Urothelium cell line (cell line): ENCODE measurements at regions not wholly inside any gene's neighbourhood (a gene's known extent, or its start where the extent isn't known, plus 50 kb on each side); places are given as distances from the start of the nearest gene placed in this dataset.

Source experiments
- DNase-seq: peaks from one replicate; pipeline ENCODE4 v3.0.0; 2011; ENCODE audit warnings: low spot score, mixed read lengths
- FAIRE-seq: peaks from 2 replicates; lab custom pipeline; 2011; peaks lifted over from hg19 to GRCh38; lab: Jason Lieb, UNC

- no peak for FAIRE-seq
Observed at GRCh38 chr11:69427337-69427736, 54.1 kb upstream of the LINC01488 start.

GRCh38 chr11:69427906-69428880 lies 53.3 kb upstream of the LINC01488 start:
- no peak for DNase-seq
- no peak for FAIRE-seq

More at GRCh38 chr11:69427337-69427736, 54.1 kb upstream of the LINC01488 start:
- no peak for DNase-seq

GRCh38 chr11:69429716-69430491 lies 51.6 kb upstream of the LINC01488 start:
- FAIRE-seq (no peak), DNase-seq (no peak)

GRCh38 chr11:69430566-69430965 lies 50.9 kb upstream of the LINC01488 start:
- DNase-seq = no peak
- FAIRE-seq = no peak

- no peak for FAIRE-seq
- no peak for DNase-seq
Observed at GRCh38 chr11:69431136-69431535, 50.3 kb upstream of the LINC01488 start.
